ENCODE measurements at regions not wholly inside any gene's neighbourhood (a gene's known extent, or its start where the extent isn't known, plus 50 kb on each side); places are given as distances from the start of the nearest gene placed in this dataset.

DNA sequence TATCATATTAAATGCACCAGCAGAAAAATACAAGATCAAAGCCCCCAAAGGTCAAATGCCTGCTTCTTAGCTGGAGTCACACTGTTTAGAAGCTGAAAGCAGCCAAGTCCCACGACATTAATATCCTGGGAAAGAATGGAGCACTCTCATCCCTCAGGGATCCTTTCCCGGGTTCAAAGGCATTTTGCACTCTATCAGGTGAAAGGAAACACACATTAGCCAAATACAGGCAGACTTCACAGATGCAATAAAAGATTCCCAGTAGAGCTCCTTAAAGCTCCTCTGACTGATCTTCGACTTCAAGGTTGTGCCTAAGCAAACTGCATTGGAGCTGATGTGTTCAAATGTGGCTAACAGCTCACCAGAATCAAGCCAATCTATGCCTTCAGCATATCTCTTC is 158.4 kb downstream of the RNF152 start:
- TF ChIP-seq BACH2 (CRISPR knock-in tag; IDR thresholded peaks at IDR 0.05; ENCODE audit: borderline replicate concordance) (no peak), RARB (CRISPR knock-in tag; IDR thresholded peaks at IDR 0.05) (no peak), ARNTL (CRISPR knock-in tag; IDR thresholded peaks at IDR 0.05; ENCODE audit: borderline replicate concordance, low read depth) (no peak), ZNF70 (CRISPR knock-in tag; IDR thresholded peaks at IDR 0.05) (no peak), ESRRG (CRISPR knock-in tag; IDR thresholded peaks at IDR 0.05) (no peak), SNAI2 (CRISPR knock-in tag; IDR thresholded peaks at IDR 0.05) (no peak), OSR1 (CRISPR knock-in tag; IDR thresholded peaks at IDR 0.05) (no peak), ZNF8 (CRISPR knock-in tag; IDR thresholded peaks at IDR 0.05) (no peak)
- TF ChIP-seq, protein P1, sequence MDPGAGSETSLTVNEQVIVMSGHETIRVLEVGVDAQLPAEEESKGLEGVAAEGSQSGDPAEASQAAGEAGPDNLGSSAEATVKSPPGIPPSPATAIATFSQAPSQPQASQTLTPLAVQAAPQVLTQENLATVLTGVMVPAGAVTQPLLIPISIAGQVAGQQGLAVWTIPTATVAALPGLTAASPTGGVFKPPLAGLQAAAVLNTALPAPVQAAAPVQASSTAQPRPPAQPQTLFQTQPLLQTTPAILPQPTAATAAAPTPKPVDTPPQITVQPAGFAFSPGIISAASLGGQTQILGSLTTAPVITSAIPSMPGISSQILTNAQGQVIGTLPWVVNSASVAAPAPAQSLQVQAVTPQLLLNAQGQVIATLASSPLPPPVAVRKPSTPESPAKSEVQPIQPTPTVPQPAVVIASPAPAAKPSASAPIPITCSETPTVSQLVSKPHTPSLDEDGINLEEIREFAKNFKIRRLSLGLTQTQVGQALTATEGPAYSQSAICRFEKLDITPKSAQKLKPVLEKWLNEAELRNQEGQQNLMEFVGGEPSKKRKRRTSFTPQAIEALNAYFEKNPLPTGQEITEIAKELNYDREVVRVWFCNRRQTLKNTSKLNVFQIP (CRISPR knock-in tag; IDR thresholded peaks at IDR 0.05; ENCODE audit: borderline replicate concordance, low read depth): no peak
- TF ChIP-seq, protein P2, sequence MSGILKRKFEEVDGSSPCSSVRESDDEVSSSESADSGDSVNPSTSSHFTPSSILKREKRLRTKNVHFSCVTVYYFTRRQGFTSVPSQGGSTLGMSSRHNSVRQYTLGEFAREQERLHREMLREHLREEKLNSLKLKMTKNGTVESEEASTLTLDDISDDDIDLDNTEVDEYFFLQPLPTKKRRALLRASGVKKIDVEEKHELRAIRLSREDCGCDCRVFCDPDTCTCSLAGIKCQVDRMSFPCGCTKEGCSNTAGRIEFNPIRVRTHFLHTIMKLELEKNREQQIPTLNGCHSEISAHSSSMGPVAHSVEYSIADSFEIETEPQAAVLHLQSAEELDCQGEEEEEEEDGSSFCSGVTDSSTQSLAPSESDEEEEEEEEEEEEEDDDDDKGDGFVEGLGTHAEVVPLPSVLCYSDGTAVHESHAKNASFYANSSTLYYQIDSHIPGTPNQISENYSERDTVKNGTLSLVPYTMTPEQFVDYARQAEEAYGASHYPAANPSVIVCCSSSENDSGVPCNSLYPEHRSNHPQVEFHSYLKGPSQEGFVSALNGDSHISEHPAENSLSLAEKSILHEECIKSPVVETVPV (CRISPR knock-in tag; IDR thresholded peaks at IDR 0.05): no peak
- TF ChIP-seq, protein P3, sequence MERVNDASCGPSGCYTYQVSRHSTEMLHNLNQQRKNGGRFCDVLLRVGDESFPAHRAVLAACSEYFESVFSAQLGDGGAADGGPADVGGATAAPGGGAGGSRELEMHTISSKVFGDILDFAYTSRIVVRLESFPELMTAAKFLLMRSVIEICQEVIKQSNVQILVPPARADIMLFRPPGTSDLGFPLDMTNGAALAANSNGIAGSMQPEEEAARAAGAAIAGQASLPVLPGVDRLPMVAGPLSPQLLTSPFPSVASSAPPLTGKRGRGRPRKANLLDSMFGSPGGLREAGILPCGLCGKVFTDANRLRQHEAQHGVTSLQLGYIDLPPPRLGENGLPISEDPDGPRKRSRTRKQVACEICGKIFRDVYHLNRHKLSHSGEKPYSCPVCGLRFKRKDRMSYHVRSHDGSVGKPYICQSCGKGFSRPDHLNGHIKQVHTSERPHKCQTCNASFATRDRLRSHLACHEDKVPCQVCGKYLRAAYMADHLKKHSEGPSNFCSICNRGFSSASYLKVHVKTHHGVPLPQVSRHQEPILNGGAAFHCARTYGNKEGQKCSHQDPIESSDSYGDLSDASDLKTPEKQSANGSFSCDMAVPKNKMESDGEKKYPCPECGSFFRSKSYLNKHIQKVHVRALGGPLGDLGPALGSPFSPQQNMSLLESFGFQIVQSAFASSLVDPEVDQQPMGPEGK (CRISPR knock-in tag; IDR thresholded peaks at IDR 0.05; ENCODE audit: borderline replicate concordance): no peak
- TF ChIP-seq, protein P4, sequence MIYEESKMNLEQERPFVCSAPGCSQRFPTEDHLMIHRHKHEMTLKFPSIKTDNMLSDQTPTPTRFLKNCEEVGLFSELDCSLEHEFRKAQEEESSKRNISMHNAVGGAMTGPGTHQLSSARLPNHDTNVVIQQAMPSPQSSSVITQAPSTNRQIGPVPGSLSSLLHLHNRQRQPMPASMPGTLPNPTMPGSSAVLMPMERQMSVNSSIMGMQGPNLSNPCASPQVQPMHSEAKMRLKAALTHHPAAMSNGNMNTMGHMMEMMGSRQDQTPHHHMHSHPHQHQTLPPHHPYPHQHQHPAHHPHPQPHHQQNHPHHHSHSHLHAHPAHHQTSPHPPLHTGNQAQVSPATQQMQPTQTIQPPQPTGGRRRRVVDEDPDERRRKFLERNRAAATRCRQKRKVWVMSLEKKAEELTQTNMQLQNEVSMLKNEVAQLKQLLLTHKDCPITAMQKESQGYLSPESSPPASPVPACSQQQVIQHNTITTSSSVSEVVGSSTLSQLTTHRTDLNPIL (CRISPR knock-in tag; IDR thresholded peaks at IDR 0.05; ENCODE audit: low read depth): no peak
